T-helper 2 cell treated with Interferon-gamma antibody and Interleukin-4, amounts not matched to agents 5 μg/mL and 100 μg/mL, for 36 hours (primary cell): ENCODE measurements at regions not wholly inside any gene's neighbourhood (a gene's known extent, or its start where the extent isn't known, plus 50 kb on each side); places are given as distances from the start of the nearest gene placed in this dataset.

Experiments
- DNase-seq: peaks from one replicate; pipeline ENCODE4 v3.0.0; 2021; ENCODE audit warnings: low spot score
- H3K27ac Mint-ChIP-seq: one replicate; pipeline ENCODE4 v1.8.0; 2021; ENCODE audit warnings: mild to moderate bottlenecking, mixed read lengths
- H3K27me3 Mint-ChIP-seq: one replicate; pipeline ENCODE4 v1.8.0; 2021; ENCODE audit warnings: low read depth, mixed read lengths
- H3K36me3 Mint-ChIP-seq: one replicate; pipeline ENCODE4 v1.8.0; 2021; ENCODE audit warnings: low read depth, mixed read lengths
- H3K4me1 Mint-ChIP-seq: one replicate; pipeline ENCODE4 v1.8.0; 2021; ENCODE audit warnings: low read depth, mixed read lengths
- H3K4me3 Mint-ChIP-seq: one replicate; pipeline ENCODE4 v1.8.0; 2022; ENCODE audit warnings: mild to moderate bottlenecking, moderate library complexity, mixed read lengths
- H3K9me3 Mint-ChIP-seq: one replicate; pipeline ENCODE4 v1.8.0; 2021; ENCODE audit warnings: mixed read lengths

DNA sequence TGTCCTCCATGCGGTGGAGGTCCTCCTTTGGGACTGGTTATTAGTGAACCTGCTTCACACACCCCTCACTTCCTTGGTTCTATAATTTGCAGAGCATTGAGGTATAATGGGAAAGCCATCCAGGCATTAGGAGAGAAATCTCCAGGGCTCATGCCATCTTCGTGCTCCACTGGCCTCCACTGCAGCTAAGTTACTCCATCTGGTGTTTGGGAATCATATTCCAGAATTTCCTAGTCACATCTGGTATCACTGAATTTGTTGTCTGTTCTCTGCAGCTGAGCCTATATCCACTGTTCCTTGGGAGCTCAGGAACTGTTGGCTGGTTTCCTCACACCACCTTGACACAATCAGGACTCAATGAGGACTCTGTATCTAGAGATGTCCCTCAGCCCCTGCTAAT is 173.0 kb upstream of the TSHZ2 start:
- no peak overlapping the region for H3K4me3 Mint-ChIP-seq
- no peak overlapping the region for H3K27ac Mint-ChIP-seq
- no peak for DNase-seq
- no peaks in the 10 kb centered on the region for H3K27me3 Mint-ChIP-seq
- H3K4me1 Mint-ChIP-seq: no peaks in the 10 kb centered on the region
- no peaks in the 10 kb centered on the region for H3K9me3 Mint-ChIP-seq
- H3K36me3 Mint-ChIP-seq: no peaks in the 10 kb centered on the region

DNA sequence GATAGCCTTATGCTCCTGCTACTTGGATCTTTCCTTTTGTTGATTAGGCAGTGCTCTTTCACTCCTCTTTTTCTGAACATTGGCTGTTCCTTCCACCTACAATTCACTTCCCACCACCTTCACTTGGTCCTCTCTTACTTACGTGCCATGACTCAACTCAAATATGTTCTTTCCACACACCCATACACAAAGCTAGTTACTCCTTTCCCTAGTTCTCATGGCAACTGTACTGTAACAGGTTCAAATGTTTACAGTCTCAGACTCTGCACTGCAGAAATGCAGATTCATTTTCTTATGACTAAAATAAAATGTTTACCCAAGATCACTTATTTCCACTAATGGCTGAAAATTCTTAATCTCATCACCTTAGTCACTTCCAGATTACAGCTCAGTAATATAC is 174.0 kb upstream of the TSHZ2 start:
- Mint-ChIP-seq H3K27me3 (no peaks in the 10 kb centered on the region), H3K36me3 (no peaks in the 10 kb centered on the region), H3K9me3 (no peaks in the 10 kb centered on the region), H3K4me1 (no peaks in the 10 kb centered on the region), H3K4me3 (no peak overlapping the region), H3K27ac (no peak overlapping the region)
- DNase-seq: no peak

DNA sequence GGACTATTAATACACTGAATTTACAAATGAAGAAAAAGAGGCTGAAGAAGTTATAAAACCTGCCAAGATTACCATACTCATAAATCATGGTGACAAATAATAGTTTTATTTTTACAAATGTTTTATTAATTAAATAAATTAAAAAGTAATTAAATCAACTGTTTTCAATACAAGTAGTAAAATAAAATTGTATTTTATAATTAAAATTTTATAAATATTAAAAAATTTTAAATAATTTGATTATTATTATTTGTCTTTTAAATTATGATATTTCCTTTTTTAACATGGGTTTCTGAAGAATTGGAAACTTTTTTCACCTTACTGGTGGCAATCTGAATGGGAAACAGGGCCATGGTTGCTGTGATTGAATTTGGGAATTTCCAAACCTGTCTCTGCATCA is 177.3 kb upstream of the TSHZ2 start:
- DNase-seq: no peak
- no peaks in the 10 kb centered on the region for H3K4me1 Mint-ChIP-seq
- no peaks in the 10 kb centered on the region for H3K9me3 Mint-ChIP-seq
- H3K27me3 Mint-ChIP-seq: no peaks in the 10 kb centered on the region
- no peak overlapping the region for H3K27ac Mint-ChIP-seq
- no peaks in the 10 kb centered on the region for H3K36me3 Mint-ChIP-seq
- H3K4me3 Mint-ChIP-seq: no peak overlapping the region

DNA sequence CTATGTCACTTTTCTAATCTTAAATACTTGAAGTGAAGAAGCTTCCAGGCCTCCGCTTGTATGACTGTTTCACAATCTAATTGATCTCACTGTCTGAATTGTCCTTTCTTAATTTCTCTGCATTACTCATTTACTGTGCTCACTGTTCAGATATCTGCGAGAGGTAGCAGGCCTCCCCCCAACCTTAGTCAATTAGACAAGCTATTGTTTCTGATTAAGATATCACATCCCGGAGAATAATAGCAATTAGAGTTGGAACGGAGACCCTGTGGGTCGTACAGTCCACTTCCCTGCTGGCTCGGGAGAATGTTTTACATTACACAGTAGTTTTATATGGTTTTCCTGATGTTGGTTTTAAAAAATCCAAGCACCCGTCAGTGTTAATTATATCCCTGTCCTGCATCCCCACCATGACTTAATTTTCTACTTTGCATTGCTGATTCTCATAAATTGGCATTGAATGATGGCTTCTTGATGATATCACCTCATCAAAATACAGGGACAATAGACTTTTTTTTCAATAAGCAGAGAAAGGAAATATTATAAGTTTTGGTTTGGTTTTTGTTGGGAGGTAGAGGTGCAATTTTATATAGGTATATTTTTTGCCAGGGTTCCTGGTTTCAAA is 178.7 kb upstream of the TSHZ2 start:
- Mint-ChIP-seq H3K36me3 (no peaks in the 10 kb centered on the region), H3K4me1 (no peaks in the 10 kb centered on the region), H3K9me3 (no peaks in the 10 kb centered on the region), H3K27me3 (no peaks in the 10 kb centered on the region), H3K27ac (no peak overlapping the region), H3K4me3 (no peak overlapping the region)
- DNase-seq: no peak

DNA sequence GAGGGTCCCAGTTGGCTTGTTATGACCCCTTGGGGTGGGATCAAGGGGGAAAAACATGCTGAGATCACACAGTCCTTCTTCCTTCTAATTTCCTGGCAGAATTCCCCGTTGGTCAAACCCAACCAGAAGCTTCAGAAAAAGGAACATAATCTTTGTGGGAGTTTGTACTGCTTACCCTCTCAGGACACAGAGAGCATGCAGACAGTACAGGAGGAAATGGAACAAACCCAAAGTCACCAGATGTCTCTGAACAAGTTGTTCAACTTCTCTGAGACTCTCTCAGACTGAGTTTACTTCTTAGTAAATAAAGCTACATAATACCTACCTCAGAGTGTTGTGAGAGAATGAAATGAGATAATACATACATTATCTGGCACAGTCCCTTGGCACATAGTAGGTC is 181.1 kb upstream of the TSHZ2 start:
- H3K4me1 Mint-ChIP-seq: no peaks in the 10 kb centered on the region
- H3K27ac Mint-ChIP-seq: no peak overlapping the region
- no peaks in the 10 kb centered on the region for H3K36me3 Mint-ChIP-seq
- no peaks in the 10 kb centered on the region for H3K9me3 Mint-ChIP-seq
- H3K27me3 Mint-ChIP-seq: no peaks in the 10 kb centered on the region
- H3K4me3 Mint-ChIP-seq: no peak overlapping the region
- no peak for DNase-seq

DNA sequence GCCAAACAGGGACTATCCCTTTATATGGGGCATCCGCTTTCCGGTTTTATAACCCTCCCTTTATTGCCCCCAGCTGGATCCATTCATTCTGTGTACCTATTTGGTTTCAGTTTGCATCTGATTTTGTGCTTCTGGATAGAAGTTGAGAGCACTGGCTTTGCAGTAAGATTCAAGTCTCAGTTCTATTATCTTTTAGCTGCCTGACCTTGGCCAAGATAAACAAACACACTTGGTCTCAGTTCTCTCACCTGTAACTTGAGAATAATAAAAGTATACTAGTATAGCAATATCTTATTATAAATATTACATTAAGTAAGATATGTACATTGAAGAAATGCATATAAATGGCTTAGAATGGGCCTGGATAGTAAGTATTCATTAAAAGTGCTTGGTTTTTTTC is 182.4 kb upstream of the TSHZ2 start:
- no peaks in the 10 kb centered on the region for H3K27me3 Mint-ChIP-seq
- no peaks in the 10 kb centered on the region for H3K4me1 Mint-ChIP-seq
- H3K36me3 Mint-ChIP-seq: no peaks in the 10 kb centered on the region
- H3K27ac Mint-ChIP-seq: no peak overlapping the region
- no peak overlapping the region for H3K4me3 Mint-ChIP-seq
- H3K9me3 Mint-ChIP-seq: no peaks in the 10 kb centered on the region
- no peak for DNase-seq

DNA sequence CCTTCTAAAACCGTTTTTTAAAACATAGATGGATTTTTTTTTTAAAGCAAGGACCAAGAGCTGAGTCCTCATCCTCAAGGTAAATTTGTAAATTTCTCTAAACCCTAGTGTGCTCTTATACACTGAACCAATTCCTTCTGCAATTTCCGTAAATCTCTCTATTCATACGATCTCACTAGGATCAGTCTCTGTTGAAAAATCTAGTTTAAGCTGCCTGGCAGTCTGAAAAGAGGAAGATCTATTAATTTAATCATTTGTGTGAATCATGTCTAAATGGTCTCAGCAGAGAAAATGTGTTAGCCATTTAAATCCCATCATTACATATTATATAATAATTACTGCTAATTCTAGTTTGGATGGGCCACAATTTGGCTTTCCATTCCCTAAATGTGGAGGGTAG is 184.2 kb upstream of the TSHZ2 start:
- H3K4me3 Mint-ChIP-seq: no peak overlapping the region
- H3K27me3 Mint-ChIP-seq: no peaks in the 10 kb centered on the region
- H3K27ac Mint-ChIP-seq: no peak overlapping the region
- no peaks in the 10 kb centered on the region for H3K4me1 Mint-ChIP-seq
- no peaks in the 10 kb centered on the region for H3K9me3 Mint-ChIP-seq
- H3K36me3 Mint-ChIP-seq: no peaks in the 10 kb centered on the region
- no peak for DNase-seq

DNA sequence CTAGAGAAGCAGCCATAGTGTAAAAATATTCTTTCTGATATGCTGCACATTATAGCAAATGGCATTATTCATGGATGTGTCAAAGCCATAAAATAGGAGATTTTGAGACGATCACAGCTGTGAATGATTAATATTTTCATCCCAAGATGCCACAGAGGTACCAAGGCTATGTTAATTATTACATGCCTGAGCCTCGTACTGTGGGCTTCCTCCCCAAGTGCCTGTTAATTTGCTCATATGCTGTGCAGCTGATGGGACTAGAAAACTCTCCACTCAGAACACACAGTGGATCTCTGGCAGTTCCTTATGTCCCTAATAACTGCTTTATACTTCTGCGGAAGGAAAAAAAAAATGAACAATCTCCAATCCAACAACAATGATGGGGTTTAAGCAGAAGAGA is 184.9 kb upstream of the TSHZ2 start:
- no peak for DNase-seq
- no peaks in the 10 kb centered on the region for H3K36me3 Mint-ChIP-seq
- H3K4me1 Mint-ChIP-seq: no peaks in the 10 kb centered on the region
- H3K4me3 Mint-ChIP-seq: no peak overlapping the region
- H3K27ac Mint-ChIP-seq: no peak overlapping the region
- H3K27me3 Mint-ChIP-seq: no peaks in the 10 kb centered on the region
- no peaks in the 10 kb centered on the region for H3K9me3 Mint-ChIP-seq

DNA sequence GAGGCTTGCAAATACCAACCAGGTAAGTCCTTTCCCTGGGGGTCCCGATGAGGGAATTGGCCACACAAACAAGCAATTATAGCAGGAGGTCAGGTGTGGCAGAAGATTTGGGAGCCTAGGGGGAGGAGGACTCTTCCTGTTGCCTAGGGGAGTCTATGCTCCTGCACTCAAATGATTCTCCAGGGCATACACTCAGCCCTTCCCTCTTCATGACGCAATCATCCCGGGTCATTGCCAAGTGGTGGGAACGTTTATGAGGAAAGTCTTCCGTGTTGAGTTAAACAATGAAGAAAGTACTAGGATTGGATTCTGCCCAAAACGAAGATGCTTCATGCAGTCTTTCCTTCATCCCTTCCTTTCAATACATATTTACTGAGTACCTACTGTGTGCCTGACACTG is 186.5 kb upstream of the TSHZ2 start:
- no peak for DNase-seq
- Mint-ChIP-seq H3K4me3 (no peak overlapping the region), H3K9me3 (no peaks in the 10 kb centered on the region), H3K27ac (no peak overlapping the region), H3K27me3 (no peaks in the 10 kb centered on the region), H3K36me3 (no peaks in the 10 kb centered on the region), H3K4me1 (no peaks in the 10 kb centered on the region)

DNA sequence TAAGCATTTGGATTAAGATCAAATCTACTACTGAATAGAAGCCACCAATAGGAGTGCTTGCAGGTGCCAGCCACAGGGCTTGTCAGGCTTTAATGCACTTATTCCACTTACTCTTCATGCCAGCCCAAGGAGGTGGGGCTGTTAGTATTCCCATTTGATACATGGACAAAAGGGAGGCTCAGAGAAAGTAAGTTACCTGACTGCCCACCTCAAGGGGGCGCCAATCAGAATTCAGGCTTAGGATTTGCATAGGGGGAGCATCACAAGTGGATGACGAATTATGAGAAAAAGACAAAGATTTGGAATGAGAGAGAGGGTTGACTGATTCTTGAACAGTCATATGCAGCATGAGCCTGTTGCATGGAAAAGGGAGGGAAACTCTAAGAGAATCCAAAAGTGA is 188.4 kb upstream of the TSHZ2 start:
- H3K36me3 Mint-ChIP-seq: no peaks in the 10 kb centered on the region
- H3K27ac Mint-ChIP-seq: no peak overlapping the region
- DNase-seq: no peak
- H3K4me1 Mint-ChIP-seq: no peaks in the 10 kb centered on the region
- no peaks in the 10 kb centered on the region for H3K9me3 Mint-ChIP-seq
- no peak overlapping the region for H3K4me3 Mint-ChIP-seq
- H3K27me3 Mint-ChIP-seq: peaks cover 2% of the 10 kb centered on the region

DNA sequence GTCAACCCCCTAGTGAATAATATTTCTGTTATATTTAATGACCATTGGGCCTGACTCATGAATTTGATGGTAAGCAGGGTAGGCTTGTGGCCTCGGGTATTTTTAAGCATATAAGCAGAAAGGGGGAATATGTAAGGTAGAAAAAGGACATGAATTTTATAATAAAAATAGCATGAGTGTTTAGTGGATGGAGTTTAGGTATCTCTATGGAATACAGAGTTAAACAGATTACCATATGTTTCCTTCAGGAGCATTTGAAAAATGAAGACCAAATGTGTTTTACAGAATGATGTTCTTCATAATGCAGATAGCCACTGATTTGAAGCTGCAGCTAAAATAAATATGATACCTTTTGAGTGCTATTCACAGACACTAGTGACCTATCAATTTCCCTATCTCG is 191.7 kb upstream of the TSHZ2 start:
- Mint-ChIP-seq H3K4me3 (no peak overlapping the region), H3K36me3 (no peaks in the 10 kb centered on the region), H3K27ac (no peak overlapping the region), H3K27me3 (peaks cover 3% of the 10 kb centered on the region), H3K4me1 (no peaks in the 10 kb centered on the region), H3K9me3 (no peaks in the 10 kb centered on the region)
- DNase-seq: no peak

DNA sequence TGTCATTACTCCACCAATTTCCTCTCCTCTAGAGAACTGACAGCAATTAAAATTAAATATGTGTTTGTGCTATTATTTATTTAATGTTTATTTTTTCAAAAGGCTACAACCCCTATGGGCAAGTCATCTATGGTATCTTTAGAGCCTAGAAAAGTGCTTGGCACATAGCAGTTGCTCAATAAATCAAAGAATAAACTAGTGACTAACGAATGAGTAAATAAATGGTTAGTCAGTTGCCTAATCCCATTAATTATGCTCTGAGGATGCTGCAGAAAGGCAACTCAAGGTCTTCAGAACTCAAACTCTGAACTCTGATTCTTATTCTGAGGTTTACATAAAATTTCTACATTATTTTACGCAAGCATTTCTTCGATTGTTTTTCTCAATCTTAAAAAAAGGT is 193.0 kb upstream of the TSHZ2 start:
- Mint-ChIP-seq H3K4me3 (no peak overlapping the region), H3K4me1 (no peaks in the 10 kb centered on the region), H3K9me3 (no peaks in the 10 kb centered on the region), H3K27me3 (peaks cover 3% of the 10 kb centered on the region), H3K27ac (no peak overlapping the region), H3K36me3 (no peaks in the 10 kb centered on the region)
- DNase-seq: no peak

DNA sequence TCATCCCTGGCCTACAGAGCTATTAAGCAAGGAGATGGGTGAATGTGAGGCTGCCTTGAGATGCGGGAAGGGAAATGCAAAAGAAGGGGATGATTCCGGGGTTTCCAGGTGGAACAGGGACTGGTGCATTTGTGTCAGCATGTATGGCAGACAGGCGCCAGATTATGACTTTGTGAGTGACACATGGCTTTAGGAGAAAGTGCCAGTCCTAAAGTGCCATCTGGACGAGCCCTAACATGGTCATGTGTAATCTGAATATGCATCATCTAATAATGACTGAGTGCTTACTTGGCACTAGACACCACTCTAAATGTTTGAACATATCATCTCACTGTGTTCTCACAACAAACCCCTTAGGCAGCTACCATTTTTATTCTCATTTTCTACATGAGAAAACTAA is 195.0 kb upstream of the TSHZ2 start:
- no peak overlapping the region for H3K27ac Mint-ChIP-seq
- no peak overlapping the region for H3K4me3 Mint-ChIP-seq
- H3K4me1 Mint-ChIP-seq: no peaks in the 10 kb centered on the region
- H3K36me3 Mint-ChIP-seq: no peaks in the 10 kb centered on the region
- no peak for DNase-seq
- no peaks in the 10 kb centered on the region for H3K9me3 Mint-ChIP-seq
- peaks cover 3% of the 10 kb centered on the region for H3K27me3 Mint-ChIP-seq

DNA sequence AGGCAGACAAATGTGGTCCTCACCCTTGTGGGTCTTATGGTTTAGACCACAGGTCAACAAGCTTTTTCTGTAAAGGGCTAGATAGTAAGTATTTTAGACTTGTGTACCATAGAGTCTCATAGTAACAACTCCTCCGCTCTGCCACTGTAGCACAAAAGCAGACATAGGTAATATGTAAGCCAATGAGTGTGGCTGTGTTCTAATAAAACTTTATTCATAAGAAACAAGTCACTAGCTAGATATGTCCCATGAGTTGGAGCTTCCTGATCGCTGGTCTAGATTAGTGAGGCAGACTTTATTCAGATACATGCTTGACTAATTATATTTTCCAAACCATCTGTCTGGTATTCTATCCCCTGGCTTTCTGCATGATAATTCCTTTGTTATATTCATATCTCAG is 196.4 kb upstream of the TSHZ2 start:
- Mint-ChIP-seq H3K4me3 (no peak overlapping the region), H3K9me3 (no peaks in the 10 kb centered on the region), H3K4me1 (no peaks in the 10 kb centered on the region), H3K27ac (no peak overlapping the region), H3K27me3 (peaks cover 3% of the 10 kb centered on the region), H3K36me3 (no peaks in the 10 kb centered on the region)
- DNase-seq: no peak

DNA sequence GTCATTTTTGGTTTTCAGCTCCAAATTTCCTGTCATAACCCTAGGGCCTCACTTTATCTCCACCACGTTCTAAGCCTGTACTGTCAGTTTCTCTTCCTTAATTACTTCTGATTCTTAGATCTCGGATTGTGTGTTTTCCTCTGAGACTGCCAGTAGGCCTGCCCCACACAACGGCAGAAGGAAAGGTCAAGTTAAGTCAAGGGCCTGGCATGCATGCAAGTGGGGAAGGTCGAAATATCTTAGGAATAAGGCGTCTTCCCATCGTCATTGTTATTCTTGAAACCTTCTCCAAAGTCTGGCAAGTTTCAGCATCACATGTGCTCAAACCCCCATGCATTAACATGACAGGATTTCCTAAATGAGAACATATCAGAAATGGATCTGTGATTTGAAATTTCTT is 203.5 kb upstream of the TSHZ2 start:
- no peak for DNase-seq
- no peaks in the 10 kb centered on the region for H3K9me3 Mint-ChIP-seq
- no peak overlapping the region for H3K4me3 Mint-ChIP-seq
- no peak overlapping the region for H3K27ac Mint-ChIP-seq
- H3K27me3 Mint-ChIP-seq: no peaks in the 10 kb centered on the region
- no peaks in the 10 kb centered on the region for H3K36me3 Mint-ChIP-seq
- H3K4me1 Mint-ChIP-seq: no peaks in the 10 kb centered on the region
